ENCODE measurements at regions not wholly inside any gene's neighbourhood (a gene's known extent, or its start where the extent isn't known, plus 50 kb on each side); places are given as distances from the start of the nearest gene placed in this dataset.

GRCh38 chr12:60021235-60021634 is 425.4 kb downstream of the SLC16A7 start:
- no peak for TF ChIP-seq EZH2 (IDR thresholded peaks at IDR 0.05; ENCODE audit: low read length, missing control alignments)
- no peak for TF ChIP-seq CTCF (conservative IDR thresholded peaks at IDR 0.05 in 1 of 2, IDR thresholded peaks at IDR 0.05 in 1 of 2; ENCODE audit: low read depth in 1 of 2, low read length in 2 of 2)
- H3K36me3 ChIP-seq (ENCODE audit: control insufficient read depth, insufficient read depth, low read length) = no peaks in the 10 kb centered on the region

GRCh38 chr12:60027266-60027665 is 431.4 kb downstream of the SLC16A7 start:
- Histone ChIP-seq H3K9me3 (ENCODE audit: control insufficient read depth, insufficient read depth, low read depth, low read length) (no peaks in the 10 kb centered on the region), H3K36me3 (ENCODE audit: control insufficient read depth, insufficient read depth, low read length) (no peaks in the 10 kb centered on the region), H3K4me1 (ENCODE audit: control insufficient read depth, extremely low read depth, insufficient read depth, low read length) (no peaks in the 10 kb centered on the region), H3K27me3 (ENCODE audit: control insufficient read depth, insufficient read depth, low read length) (no peaks in the 10 kb centered on the region), H3K79me2 (ENCODE audit: control insufficient read depth, insufficient read depth, low read length) (no peaks in the 10 kb centered on the region), H3K4me3 (replicated peaks in 1 of 4; ENCODE audit: control extremely low read depth in 1 of 4, insufficient read depth in 1 of 4, low read depth in 3 of 4, low read length in 4 of 4) (no peak overlapping the region), H2AFZ (ENCODE audit: low read length) (no peak overlapping the region), H3K27ac (ENCODE audit: insufficient read depth, low read length) (no peak overlapping the region), H3K9ac (ENCODE audit: insufficient read depth, low read length) (no peak overlapping the region), H3K4me2 (ENCODE audit: extremely low read depth, insufficient read depth, low read length) (no peak overlapping the region), H4K20me1 (ENCODE audit: control insufficient read depth, extremely low read depth, insufficient read depth, low read length) (no peaks in the 10 kb centered on the region)
- TF ChIP-seq CTCF (conservative IDR thresholded peaks at IDR 0.05 in 1 of 2, IDR thresholded peaks at IDR 0.05 in 1 of 2; ENCODE audit: low read depth in 1 of 2, low read length in 2 of 2) (no peak), EZH2 (IDR thresholded peaks at IDR 0.05; ENCODE audit: low read length, missing control alignments) (no peak)
- DNase-seq (ENCODE audit: low read depth in 2 of 2) = no peak

More at GRCh38 chr12:60021235-60021634, 425.4 kb downstream of the SLC16A7 start:
- Histone ChIP-seq H3K27me3 (ENCODE audit: control insufficient read depth, insufficient read depth, low read length) (no peaks in the 10 kb centered on the region), H2AFZ (ENCODE audit: low read length) (no peak overlapping the region), H3K4me3 (replicated peaks in 1 of 4; ENCODE audit: control extremely low read depth in 1 of 4, insufficient read depth in 1 of 4, low read depth in 3 of 4, low read length in 4 of 4) (no peak overlapping the region), H3K9me3 (ENCODE audit: control insufficient read depth, insufficient read depth, low read depth, low read length) (no peaks in the 10 kb centered on the region), H3K4me1 (ENCODE audit: control insufficient read depth, extremely low read depth, insufficient read depth, low read length) (no peaks in the 10 kb centered on the region), H3K79me2 (ENCODE audit: control insufficient read depth, insufficient read depth, low read length) (no peaks in the 10 kb centered on the region), H3K9ac (ENCODE audit: insufficient read depth, low read length) (no peak overlapping the region), H3K4me2 (ENCODE audit: extremely low read depth, insufficient read depth, low read length) (no peak overlapping the region), H4K20me1 (ENCODE audit: control insufficient read depth, extremely low read depth, insufficient read depth, low read length) (no peaks in the 10 kb centered on the region), H3K27ac (ENCODE audit: insufficient read depth, low read length) (no peak overlapping the region)
- no peak for DNase-seq (ENCODE audit: low read depth in 2 of 2)

- no peak for TF ChIP-seq CTCF (conservative IDR thresholded peaks at IDR 0.05 in 1 of 2, IDR thresholded peaks at IDR 0.05 in 1 of 2; ENCODE audit: low read depth in 1 of 2, low read length in 2 of 2)
- TF ChIP-seq EZH2 (IDR thresholded peaks at IDR 0.05; ENCODE audit: low read length, missing control alignments) = no peak
- H3K4me1 ChIP-seq (ENCODE audit: control insufficient read depth, extremely low read depth, insufficient read depth, low read length) = no peaks in the 10 kb centered on the region
- no peaks in the 10 kb centered on the region for H4K20me1 ChIP-seq (ENCODE audit: control insufficient read depth, extremely low read depth, insufficient read depth, low read length)
- H3K4me3 ChIP-seq (replicated peaks in 1 of 4; ENCODE audit: control extremely low read depth in 1 of 4, insufficient read depth in 1 of 4, low read depth in 3 of 4, low read length in 4 of 4) = no peak overlapping the region
- DNase-seq (ENCODE audit: low read depth in 2 of 2) = no peak
- no peaks in the 10 kb centered on the region for H3K9me3 ChIP-seq (ENCODE audit: control insufficient read depth, insufficient read depth, low read depth, low read length)
- no peaks in the 10 kb centered on the region for H3K79me2 ChIP-seq (ENCODE audit: control insufficient read depth, insufficient read depth, low read length)
- no peaks in the 10 kb centered on the region for H3K36me3 ChIP-seq (ENCODE audit: control insufficient read depth, insufficient read depth, low read length)
- no peak overlapping the region for H3K27ac ChIP-seq (ENCODE audit: insufficient read depth, low read length)
- no peak overlapping the region for H3K9ac ChIP-seq (ENCODE audit: insufficient read depth, low read length)
- H3K27me3 ChIP-seq (ENCODE audit: control insufficient read depth, insufficient read depth, low read length) = no peaks in the 10 kb centered on the region
- no peak overlapping the region for H2AFZ ChIP-seq (ENCODE audit: low read length)
- H3K4me2 ChIP-seq (ENCODE audit: extremely low read depth, insufficient read depth, low read length) = no peak overlapping the region
These were observed 438.3 kb downstream of the SLC16A7 start for GRCh38 chr12:60034147-60034546.

Measured in fibroblast of lung (primary cell).